C4-2B (cell line): ENCODE measurements at regions not wholly inside any gene's neighbourhood (a gene's known extent, or its start where the extent isn't known, plus 50 kb on each side); places are given as distances from the start of the nearest gene placed in this dataset.

Source experiments
- CTCF ChIP-seq: fragments of 450-650 bp; conservative IDR thresholded peaks from 2 replicates; pipeline ENCODE4 v1.5.1; 2017; ENCODE audit warnings: mild to moderate bottlenecking
- ZFX ChIP-seq: fragments of 450-650 bp; IDR thresholded peaks from 2 replicates; pipeline ENCODE4 v1.6.1; 2017

- no peak for TF ChIP-seq CTCF
- no peak for TF ChIP-seq ZFX
Measured at GRCh38 chr2:176687944-176688343, 418.7 kb downstream of the MTX2 start.
